ENCODE measurements at regions not wholly inside any gene's neighbourhood (a gene's known extent, or its start where the extent isn't known, plus 50 kb on each side); places are given as distances from the start of the nearest gene placed in this dataset.

- H3K36me3 ChIP-seq (ENCODE audit: control insufficient read depth in 2 of 2, extremely low read depth in 1 of 2, insufficient read depth in 2 of 2, low read length in 2 of 2): no peaks in the 10 kb centered on the region
- no peak overlapping the region for H3K9ac ChIP-seq (replicated peaks; ENCODE audit: extremely low read depth, insufficient read depth, low read length)
- no peaks in the 10 kb centered on the region for H3K9me1 ChIP-seq (replicated peaks; ENCODE audit: control insufficient read depth, extremely low read depth, insufficient read depth, low read length)
- TF ChIP-seq EZH2 (IDR thresholded peaks at IDR 0.05; ENCODE audit: borderline replicate concordance, low read depth, low read length, severe bottlenecking) (no peak), CTCF (IDR thresholded peaks at IDR 0.05; ENCODE audit: extremely low read depth in 1 of 2, insufficient read depth in 1 of 2, low read depth in 1 of 2, low read length in 2 of 2) (no peak), JUN (IDR thresholded peaks at IDR 0.05; ENCODE audit: borderline replicate concordance, insufficient read depth, insufficient read length, low read depth) (no peak), MYC (IDR thresholded peaks at IDR 0.05; ENCODE audit: low read depth, low read length) (no peak), POLR2A (IDR thresholded peaks at IDR 0.05; ENCODE audit: low read depth, low read length) (no peak), POLR2AphosphoS5 (IDR thresholded peaks at IDR 0.05; ENCODE audit: insufficient read depth, low read depth, low read length) (no peak), FOS (IDR thresholded peaks at IDR 0.05; ENCODE audit: borderline replicate concordance, insufficient read depth, low read length) (no peak), GATA2 (IDR thresholded peaks at IDR 0.05; ENCODE audit: insufficient read depth, insufficient read length, low read depth, low read length) (no peak), MAX (IDR thresholded peaks at IDR 0.05; ENCODE audit: insufficient read depth, insufficient read length) (no peak)
- H3K27me3 ChIP-seq (ENCODE audit: control insufficient read depth in 2 of 2, insufficient read depth in 2 of 2, low read length in 2 of 2): no peaks in the 10 kb centered on the region
- ChIA-PET POLR2A (no interaction called here), CTCF (no interaction called here)
- dilution Hi-C loops (cut with MboI; ENCODE audit: extremely low pct_ligation_motif_present, low sequenced_read_pairs) (no loop called here), intact Hi-C loops (cut with micrococcal nuclease) (no loop called here)
- H3K4me2 ChIP-seq (ENCODE audit: insufficient read depth, low read length): no peak overlapping the region
- H3K4me3 ChIP-seq (replicated peaks in 1 of 3; ENCODE audit: insufficient read depth in 1 of 3, low read depth in 1 of 3, low read length in 3 of 3): no peak overlapping the region
- FAIRE-seq: no peak
- H3K4me1 ChIP-seq (ENCODE audit: control insufficient read depth, extremely low read depth, insufficient read depth, low read length): peaks cover 10% of the 10 kb centered on the region
- no peak for DNase-seq (ENCODE audit: low read depth, low spot score)
- no peaks in the 10 kb centered on the region for H3K79me2 ChIP-seq (ENCODE audit: control insufficient read depth, insufficient read depth, low read length)
- no TSS peak for BruUV-seq (replicated peaks)
- H3K9me3 ChIP-seq (replicated peaks; ENCODE audit: control insufficient read depth, insufficient read depth, low read length): no peaks in the 10 kb centered on the region
- no peaks in the 10 kb centered on the region for H4K20me1 ChIP-seq (replicated peaks; ENCODE audit: control insufficient read depth, extremely low read depth, insufficient read depth, low read length)
- no peak overlapping the region for H2AFZ ChIP-seq (ENCODE audit: low read depth, low read length)
- no peak overlapping the region for H3K27ac ChIP-seq (ENCODE audit: insufficient read depth, low read depth, low read length)
These were observed 180.8 kb downstream of the MDFIC start for GRCh38 chr7:115102738-115103137.

All from endothelial cell of umbilical vein (primary cell).